ENCODE measurements at regions not wholly inside any gene's neighbourhood (a gene's known extent, or its start where the extent isn't known, plus 50 kb on each side); places are given as distances from the start of the nearest gene placed in this dataset.

DNA sequence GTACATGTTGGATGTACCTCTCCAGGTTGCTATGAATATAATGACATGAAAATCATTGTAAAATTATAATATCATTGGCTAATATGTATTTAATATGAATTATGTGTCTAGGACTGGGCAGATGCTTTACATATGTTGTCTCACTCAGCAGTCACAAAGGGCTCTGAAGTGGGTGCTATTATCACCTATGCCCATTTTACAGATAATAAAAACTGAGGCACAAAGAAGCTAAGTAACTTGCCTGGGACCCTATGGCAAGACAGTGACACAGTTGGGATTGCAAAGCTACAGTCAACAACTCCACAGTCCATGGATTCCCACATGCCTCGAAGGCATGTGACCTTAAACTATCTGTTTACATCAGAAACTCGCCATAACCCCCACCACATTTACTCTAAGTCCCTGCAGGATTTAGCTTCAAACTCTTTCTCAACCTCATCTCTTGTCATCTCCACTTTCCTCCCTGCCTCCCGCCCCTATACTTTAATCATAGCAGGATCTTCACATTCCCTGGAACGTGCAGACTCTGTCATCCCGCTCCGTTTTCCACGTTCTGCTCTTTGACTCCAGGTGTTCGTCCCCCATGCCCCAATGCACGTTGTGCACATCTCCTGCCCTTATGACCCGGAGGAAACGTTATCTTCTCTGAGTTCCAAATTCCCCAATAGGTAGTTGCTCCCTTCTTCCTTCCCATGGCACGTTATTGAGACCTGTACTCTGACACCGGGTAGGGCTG lies 143.0 kb upstream of the NRIP1 start:
- TF ChIP-seq, protein P1, sequence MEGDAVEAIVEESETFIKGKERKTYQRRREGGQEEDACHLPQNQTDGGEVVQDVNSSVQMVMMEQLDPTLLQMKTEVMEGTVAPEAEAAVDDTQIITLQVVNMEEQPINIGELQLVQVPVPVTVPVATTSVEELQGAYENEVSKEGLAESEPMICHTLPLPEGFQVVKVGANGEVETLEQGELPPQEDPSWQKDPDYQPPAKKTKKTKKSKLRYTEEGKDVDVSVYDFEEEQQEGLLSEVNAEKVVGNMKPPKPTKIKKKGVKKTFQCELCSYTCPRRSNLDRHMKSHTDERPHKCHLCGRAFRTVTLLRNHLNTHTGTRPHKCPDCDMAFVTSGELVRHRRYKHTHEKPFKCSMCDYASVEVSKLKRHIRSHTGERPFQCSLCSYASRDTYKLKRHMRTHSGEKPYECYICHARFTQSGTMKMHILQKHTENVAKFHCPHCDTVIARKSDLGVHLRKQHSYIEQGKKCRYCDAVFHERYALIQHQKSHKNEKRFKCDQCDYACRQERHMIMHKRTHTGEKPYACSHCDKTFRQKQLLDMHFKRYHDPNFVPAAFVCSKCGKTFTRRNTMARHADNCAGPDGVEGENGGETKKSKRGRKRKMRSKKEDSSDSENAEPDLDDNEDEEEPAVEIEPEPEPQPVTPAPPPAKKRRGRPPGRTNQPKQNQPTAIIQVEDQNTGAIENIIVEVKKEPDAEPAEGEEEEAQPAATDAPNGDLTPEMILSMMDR (IDR thresholded peaks at IDR 0.05 in 2 of 3, conservative IDR thresholded peaks at IDR 0.05 in 1 of 3; ENCODE audit: control insufficient read depth in 2 of 3, extremely low read depth in 1 of 3, insufficient read depth in 1 of 3, low read depth in 3 of 3, low read length in 3 of 3): no peak
- TF ChIP-seq POLR2AphosphoS2 (IDR thresholded peaks at IDR 0.05; ENCODE audit: low read depth, low read length) (no peak), CHD2 (IDR thresholded peaks at IDR 0.05; ENCODE audit: borderline replicate concordance, low read depth, low read length) (no peak), IKZF2 (IDR thresholded peaks at IDR 0.05) (no peak), CREM (IDR thresholded peaks at IDR 0.05; ENCODE audit: low read depth) (no peak)
- TF ChIP-seq, protein P2, sequence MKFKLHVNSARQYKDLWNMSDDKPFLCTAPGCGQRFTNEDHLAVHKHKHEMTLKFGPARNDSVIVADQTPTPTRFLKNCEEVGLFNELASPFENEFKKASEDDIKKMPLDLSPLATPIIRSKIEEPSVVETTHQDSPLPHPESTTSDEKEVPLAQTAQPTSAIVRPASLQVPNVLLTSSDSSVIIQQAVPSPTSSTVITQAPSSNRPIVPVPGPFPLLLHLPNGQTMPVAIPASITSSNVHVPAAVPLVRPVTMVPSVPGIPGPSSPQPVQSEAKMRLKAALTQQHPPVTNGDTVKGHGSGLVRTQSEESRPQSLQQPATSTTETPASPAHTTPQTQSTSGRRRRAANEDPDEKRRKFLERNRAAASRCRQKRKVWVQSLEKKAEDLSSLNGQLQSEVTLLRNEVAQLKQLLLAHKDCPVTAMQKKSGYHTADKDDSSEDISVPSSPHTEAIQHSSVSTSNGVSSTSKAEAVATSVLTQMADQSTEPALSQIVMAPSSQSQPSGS (IDR thresholded peaks at IDR 0.05; ENCODE audit: low read length): no peak
